ENCODE measurements at regions not wholly inside any gene's neighbourhood (a gene's known extent, or its start where the extent isn't known, plus 50 kb on each side); places are given as distances from the start of the nearest gene placed in this dataset.
A peak's percentile ranks its signal among the peaks of the same experiment; 100 is the strongest.

DNA sequence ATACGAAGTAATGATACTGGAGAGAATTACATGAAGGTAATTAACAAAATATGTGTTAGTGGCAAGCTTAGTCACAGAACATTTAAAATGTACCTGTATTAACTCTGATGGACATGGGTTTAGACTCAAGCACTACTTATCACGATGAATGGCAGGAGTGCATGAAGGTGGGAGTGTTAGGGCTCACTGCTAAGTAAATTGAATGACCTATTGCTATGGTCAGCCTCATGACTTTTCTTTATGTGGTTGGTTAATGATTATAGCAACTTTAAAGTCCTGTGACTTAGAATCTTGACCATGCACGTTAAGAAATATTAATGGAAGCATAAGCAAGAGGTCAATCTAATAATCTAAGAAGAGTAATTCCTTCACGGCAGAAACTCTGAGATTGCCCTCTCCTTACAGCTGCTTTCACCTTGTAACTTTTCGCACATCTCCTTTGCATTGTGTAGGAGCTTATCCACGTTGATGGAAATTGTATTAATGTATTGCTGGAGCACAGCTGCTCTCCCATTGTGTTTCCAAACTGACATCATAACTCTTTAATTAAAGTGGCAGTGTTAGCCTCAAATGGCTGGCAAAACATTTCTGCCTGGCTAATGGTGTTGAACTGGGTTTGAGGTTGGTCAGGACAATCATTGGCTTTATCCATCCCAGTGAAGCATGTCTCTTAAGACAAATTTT lies 114.5 kb downstream of the RXFP2 start:
- in situ Hi-C loops (cut with MboI; ENCODE audit: low sequenced_read_pairs) = no loop called here
- H3K4me1 ChIP-seq = no peaks in the 10 kb centered on the region
- no peaks in the 10 kb centered on the region for H3K36me3 ChIP-seq (replicated peaks)
- no peak for DNase-seq (ENCODE audit: low spot score in 2 of 2)
- H3K27me3 ChIP-seq (ENCODE audit: low read depth) = no peaks in the 10 kb centered on the region
- no peak overlapping the region for H3K4me3 ChIP-seq
- no peaks in the 10 kb centered on the region for H3K9me3 ChIP-seq

DNA sequence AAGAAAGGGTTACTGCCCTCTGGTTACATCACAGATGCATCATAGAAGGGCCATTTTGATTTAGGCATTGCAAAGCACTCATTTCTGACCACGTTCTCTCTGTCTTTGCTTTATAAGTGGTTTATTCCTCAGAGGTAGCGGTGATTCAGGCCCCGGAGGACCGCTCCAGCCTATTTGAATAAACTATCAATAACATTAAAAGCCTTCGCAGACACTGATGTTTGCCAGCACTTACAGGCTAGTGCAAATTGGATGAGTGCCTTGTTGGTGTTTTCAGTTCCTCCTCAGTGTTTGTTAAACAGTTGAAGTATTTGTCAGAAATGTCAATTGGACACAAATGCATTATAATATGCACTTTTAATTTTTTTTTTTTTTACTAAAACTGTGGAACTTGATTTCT lies 120.2 kb downstream of the RXFP2 start:
- no peaks in the 10 kb centered on the region for H3K27me3 ChIP-seq (ENCODE audit: low read depth)
- H3K4me1 ChIP-seq = no peaks in the 10 kb centered on the region; the same call in 1 of the 2 replicates
- in situ Hi-C loops (cut with MboI; ENCODE audit: low sequenced_read_pairs) = no loop called here
- H3K36me3 ChIP-seq (replicated peaks) = no peaks in the 10 kb centered on the region
- H3K9me3 ChIP-seq = no peaks in the 10 kb centered on the region
- DNase-seq (ENCODE audit: low spot score in 2 of 2) = no peak
- no peak overlapping the region for H3K4me3 ChIP-seq

- Histone ChIP-seq H3K9me3 (no peaks in the 10 kb centered on the region), H3K4me1 (no peaks in the 10 kb centered on the region; the same call in 1 of the 2 replicates), H3K27me3 (ENCODE audit: low read depth) (no peaks in the 10 kb centered on the region), H3K4me3 (no peak overlapping the region), H3K36me3 (replicated peaks) (no peaks in the 10 kb centered on the region)
- DNase-seq (ENCODE audit: low spot score in 2 of 2) = no peak
- in situ Hi-C loops (cut with MboI; ENCODE audit: low sequenced_read_pairs) = no loop called here
Observed at GRCh38 chr13:31860002-31860401, 120.7 kb downstream of the RXFP2 start.

DNA sequence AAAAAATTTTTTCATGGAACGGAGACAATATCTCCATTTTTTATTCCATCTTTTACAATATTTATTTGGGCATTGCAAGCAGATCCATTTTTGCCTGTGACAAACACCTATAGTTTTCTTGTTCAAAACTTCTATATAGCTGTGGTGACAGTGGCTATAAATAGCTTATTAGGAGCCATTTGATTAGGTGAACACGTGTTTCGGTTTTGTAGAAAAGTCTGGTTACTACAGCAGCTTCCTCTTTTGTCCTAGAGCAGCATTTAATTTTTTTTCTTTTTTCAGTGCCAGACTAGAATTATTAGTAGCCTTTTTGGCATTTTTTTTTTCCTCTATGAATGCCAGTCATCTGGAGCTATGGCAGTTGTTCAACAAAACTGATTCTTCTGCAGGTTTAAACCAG lies 123.5 kb downstream of the RXFP2 start:
- H3K4me3 ChIP-seq = no peak overlapping the region

GRCh38 chr13:31864307-31864706 lies 125.0 kb downstream of the RXFP2 start:
- H3K27me3 ChIP-seq (ENCODE audit: low read depth) = no peaks in the 10 kb centered on the region
- in situ Hi-C loops (cut with MboI; ENCODE audit: low sequenced_read_pairs) = no loop called here
- no peak for DNase-seq (ENCODE audit: low spot score in 2 of 2)
- H3K36me3 ChIP-seq (replicated peaks) = no peaks in the 10 kb centered on the region
- no peak overlapping the region for H3K4me3 ChIP-seq
- H3K4me1 ChIP-seq = no peaks in the 10 kb centered on the region; the same call in 1 of the 2 replicates
- H3K9me3 ChIP-seq = no peaks in the 10 kb centered on the region

More for the DNA sequence above, 123.5 kb downstream of the RXFP2 start:
- no peaks in the 10 kb centered on the region for H3K9me3 ChIP-seq
- no peaks in the 10 kb centered on the region; the same call in 1 of the 2 replicates for H3K4me1 ChIP-seq
- no peaks in the 10 kb centered on the region for H3K36me3 ChIP-seq (replicated peaks)
- in situ Hi-C loops (cut with MboI; ENCODE audit: low sequenced_read_pairs) = no loop called here
- no peaks in the 10 kb centered on the region for H3K27me3 ChIP-seq (ENCODE audit: low read depth)
- DNase-seq (ENCODE audit: low spot score in 2 of 2) = no peak

DNA sequence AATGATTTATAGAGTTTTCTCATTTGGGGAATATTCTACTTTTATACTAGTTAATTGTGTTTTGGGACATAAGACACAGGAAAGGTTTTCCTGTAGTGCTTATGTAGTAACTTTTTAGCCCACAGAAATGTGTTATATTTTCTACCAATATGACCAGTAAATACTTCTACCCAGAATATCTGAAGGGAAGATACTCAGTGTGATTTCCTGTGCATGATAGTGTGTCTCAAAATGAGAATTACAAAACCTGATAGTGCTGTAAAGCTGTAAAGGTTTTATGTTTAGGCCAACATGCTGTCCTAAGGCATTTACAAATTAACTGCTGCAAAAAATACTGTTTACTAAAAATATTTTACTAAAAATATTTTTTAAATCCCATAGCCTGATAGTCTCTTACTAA lies 126.8 kb downstream of the RXFP2 start:
- Histone ChIP-seq H3K9me3 (no peaks in the 10 kb centered on the region), H3K36me3 (replicated peaks) (no peaks in the 10 kb centered on the region), H3K4me1 (no peaks in the 10 kb centered on the region; the same call in 1 of the 2 replicates), H3K4me3 (no peak overlapping the region), H3K27me3 (ENCODE audit: low read depth) (no peaks in the 10 kb centered on the region)
- in situ Hi-C loops (cut with MboI; ENCODE audit: low sequenced_read_pairs) = no loop called here
- no peak for DNase-seq (ENCODE audit: low spot score in 2 of 2)

DNA sequence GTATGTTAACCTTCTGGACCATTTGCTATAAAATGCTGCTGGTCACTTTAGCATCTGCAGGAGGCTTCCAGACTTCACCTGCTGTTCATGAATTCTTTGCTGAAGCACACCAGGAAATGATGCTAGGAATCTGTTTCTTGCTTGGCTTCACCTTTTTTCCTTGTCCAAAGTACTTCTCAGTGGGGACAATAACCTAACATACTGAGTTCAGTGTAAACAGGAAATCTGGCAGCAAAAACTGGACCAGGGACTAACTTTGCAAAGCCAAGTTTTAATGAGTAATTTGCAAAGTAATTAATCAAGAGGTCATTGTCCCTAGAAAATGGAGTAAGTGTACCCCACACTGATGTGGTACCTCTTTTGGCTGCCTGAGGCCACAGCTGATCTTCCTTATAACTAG lies 128.4 kb downstream of the RXFP2 start:
- no peak overlapping the region for H3K4me3 ChIP-seq
- no peak for DNase-seq (ENCODE audit: low spot score in 2 of 2)
- no peaks in the 10 kb centered on the region for H3K9me3 ChIP-seq
- in situ Hi-C loops (cut with MboI; ENCODE audit: low sequenced_read_pairs) = no loop called here
- H3K4me1 ChIP-seq = no peaks in the 10 kb centered on the region
- H3K27me3 ChIP-seq (ENCODE audit: low read depth) = no peaks in the 10 kb centered on the region
- H3K36me3 ChIP-seq (replicated peaks) = no peaks in the 10 kb centered on the region

DNA sequence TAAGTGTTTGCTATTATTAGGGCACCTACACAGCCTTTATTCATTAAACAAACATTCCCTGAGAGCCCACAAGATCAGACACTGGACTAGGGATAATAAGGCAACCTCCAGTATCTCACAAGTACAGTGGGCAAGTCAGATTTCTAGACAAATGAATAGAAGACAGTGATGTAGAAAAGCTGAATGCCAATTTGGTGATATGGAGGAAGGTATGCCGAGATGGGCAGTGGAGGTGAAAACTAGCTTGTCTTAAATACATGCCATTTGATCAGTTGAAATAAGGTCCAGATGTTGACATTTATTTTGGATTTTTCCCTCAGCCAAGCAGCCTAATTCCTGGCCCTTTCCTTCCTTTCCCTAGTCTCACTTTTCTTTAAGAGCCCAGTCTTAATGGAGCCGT lies 130.3 kb downstream of the RXFP2 start:
- Histone ChIP-seq H3K9me3 (no peaks in the 10 kb centered on the region), H3K4me3 (no peak overlapping the region), H3K4me1 (peaks cover 5% of the 10 kb centered on the region; the same call in 1 of the 2 replicates), H3K27me3 (ENCODE audit: low read depth) (no peaks in the 10 kb centered on the region), H3K36me3 (replicated peaks) (no peaks in the 10 kb centered on the region)
- in situ Hi-C loops (cut with MboI; ENCODE audit: low sequenced_read_pairs) = no loop called here
- no peak for DNase-seq (ENCODE audit: low spot score in 2 of 2)

DNA sequence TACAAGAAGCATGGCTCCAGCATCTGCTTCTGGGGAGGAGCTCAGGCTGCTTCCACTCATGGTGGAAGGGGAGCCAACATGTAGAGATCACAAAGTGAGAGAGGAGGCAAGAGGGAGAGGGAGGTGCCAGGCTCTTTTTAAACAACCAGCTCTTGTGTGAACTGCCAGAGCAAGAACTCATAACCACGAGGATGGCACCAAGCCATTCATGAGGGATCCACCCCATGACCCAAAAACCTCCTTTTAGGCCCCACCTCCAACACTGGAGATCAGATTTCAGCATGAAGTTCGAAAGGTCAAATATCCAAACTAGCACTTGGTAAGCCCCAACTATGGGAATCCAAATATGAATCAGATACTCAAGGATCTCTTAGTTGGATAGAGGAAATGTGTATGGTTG lies 131.2 kb downstream of the RXFP2 start:
- DNase-seq (ENCODE audit: low spot score in 2 of 2) = no peak
- Histone ChIP-seq H3K4me1 (peaks cover 5% of the 10 kb centered on the region; the same call in 1 of the 2 replicates), H3K9me3 (no peaks in the 10 kb centered on the region), H3K4me3 (no peak overlapping the region), H3K27me3 (ENCODE audit: low read depth) (no peaks in the 10 kb centered on the region), H3K36me3 (replicated peaks) (no peaks in the 10 kb centered on the region)
- in situ Hi-C loops (cut with MboI; ENCODE audit: low sequenced_read_pairs) = no loop called here

GRCh38 chr13:31873145-31873544 lies 133.8 kb downstream of the RXFP2 start:
- H3K36me3 ChIP-seq (replicated peaks) = no peaks in the 10 kb centered on the region
- peaks cover 8% of the 10 kb centered on the region for H3K4me1 ChIP-seq
- in situ Hi-C loops (cut with MboI; ENCODE audit: low sequenced_read_pairs) = no loop called here
- no peaks in the 10 kb centered on the region for H3K27me3 ChIP-seq (ENCODE audit: low read depth)
- H3K9me3 ChIP-seq = no peaks in the 10 kb centered on the region
- no peak for DNase-seq (ENCODE audit: low spot score in 2 of 2)
- no peak overlapping the region for H3K4me3 ChIP-seq

DNA sequence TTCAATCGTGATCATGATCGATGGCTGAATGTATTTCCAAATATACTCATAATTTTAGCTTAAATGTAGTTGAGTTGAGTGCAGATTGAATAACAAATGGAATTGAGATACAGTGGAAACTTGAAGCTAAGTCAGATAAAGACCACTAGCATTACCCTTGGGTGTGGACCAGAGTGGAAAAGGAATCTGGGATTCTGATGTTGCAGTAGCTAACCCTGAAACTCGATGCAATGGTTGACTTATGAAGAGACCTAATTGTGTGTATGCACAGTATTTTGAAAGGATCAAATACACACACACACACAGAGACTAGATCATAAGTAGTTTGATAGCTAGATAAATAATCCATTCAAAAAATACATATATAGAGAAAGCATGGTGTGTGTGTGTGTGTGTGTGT lies 135.8 kb downstream of the RXFP2 start:
- peaks cover 15% of the 10 kb centered on the region for H3K4me1 ChIP-seq
- no peaks in the 10 kb centered on the region for H3K9me3 ChIP-seq
- H3K4me3 ChIP-seq = no peak overlapping the region
- no peak for DNase-seq (ENCODE audit: low spot score in 2 of 2)
- no peaks in the 10 kb centered on the region for H3K36me3 ChIP-seq (replicated peaks)
- in situ Hi-C loops (cut with MboI; ENCODE audit: low sequenced_read_pairs) = no loop called here
- no peaks in the 10 kb centered on the region for H3K27me3 ChIP-seq (ENCODE audit: low read depth)

DNA sequence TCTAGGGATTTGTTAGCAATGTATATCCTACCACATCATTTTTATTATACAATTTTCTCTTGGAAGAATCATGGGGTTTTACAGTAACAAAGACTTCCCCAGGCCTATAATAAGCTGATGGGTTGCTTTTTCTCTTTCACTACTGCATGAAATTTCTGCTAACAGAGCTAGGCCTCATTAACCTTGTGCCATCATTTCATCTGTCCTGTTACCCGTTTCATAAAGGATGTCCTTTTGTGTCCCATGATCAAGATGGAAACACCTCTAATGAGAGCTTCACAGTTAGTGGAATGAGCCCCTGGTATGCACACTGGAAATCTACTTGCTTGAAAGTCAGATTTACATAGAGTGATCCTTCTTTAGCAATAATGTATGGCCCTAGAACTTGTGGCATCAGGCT lies 138.7 kb downstream of the RXFP2 start:
- H3K9me3 ChIP-seq = no peaks in the 10 kb centered on the region
- no peak overlapping the region for H3K4me3 ChIP-seq
- DNase-seq (ENCODE audit: low spot score in 2 of 2) = no peak
- peaks cover 15% of the 10 kb centered on the region for H3K4me1 ChIP-seq
- no peaks in the 10 kb centered on the region for H3K27me3 ChIP-seq (ENCODE audit: low read depth)
- H3K36me3 ChIP-seq (replicated peaks) = no peaks in the 10 kb centered on the region
- in situ Hi-C loops (cut with MboI; ENCODE audit: low sequenced_read_pairs) = no loop called here

- Histone ChIP-seq H3K27me3 (ENCODE audit: low read depth) (no peaks in the 10 kb centered on the region), H3K9me3 (no peaks in the 10 kb centered on the region), H3K4me1 (peaks cover 15% of the 10 kb centered on the region), H3K36me3 (replicated peaks) (no peaks in the 10 kb centered on the region), H3K4me3 (no peak overlapping the region)
- in situ Hi-C loops (cut with MboI; ENCODE audit: low sequenced_read_pairs) = no loop called here
- DNase-seq (ENCODE audit: low spot score in 2 of 2) = no peak
Observed at GRCh38 chr13:31878495-31878894, 139.2 kb downstream of the RXFP2 start.

- peak in 1 of 2 experiments; percentile 26 for DNase-seq (ENCODE audit: low spot score in 2 of 2)
- in situ Hi-C loops (cut with MboI; ENCODE audit: low sequenced_read_pairs) = no loop called here
- peaks cover 15% of the 10 kb centered on the region for H3K4me1 ChIP-seq
- no peak overlapping the region for H3K4me3 ChIP-seq
- H3K27me3 ChIP-seq (ENCODE audit: low read depth) = no peaks in the 10 kb centered on the region
- H3K36me3 ChIP-seq (replicated peaks) = no peaks in the 10 kb centered on the region
- H3K9me3 ChIP-seq = no peaks in the 10 kb centered on the region
Observed at GRCh38 chr13:31878955-31879354, 139.6 kb downstream of the RXFP2 start.

All from HAP-1 (cell line).